Smooth muscle cell (in vitro differentiated cells): ENCODE measurements at regions not wholly inside any gene's neighbourhood (a gene's known extent, or its start where the extent isn't known, plus 50 kb on each side); places are given as distances from the start of the nearest gene placed in this dataset.

Experiments used
- DNase-seq: peaks from one replicate; lab custom pipeline; 2025; ENCODE audit not compliant: unreplicated experiment; lab: John Stamatoyannopoulos, UW
- H2AFZ ChIP-seq: fragments of 200-600 bp; sonication (generic); 2 replicates; pipeline ENCODE4 v1.6.0; 2016; ENCODE audit warnings: antibody characterized with exemption, low read depth, mild to moderate bottlenecking
- H3F3A ChIP-seq: fragments of 200-600 bp; sonication (generic); 2 replicates; pipeline ENCODE4 v1.6.0; 2017; ENCODE audit warnings: antibody characterized with exemption, low read depth
- H3K27ac ChIP-seq: fragments of 200-600 bp; sonication (generic); 2 replicates; pipeline ENCODE4 v1.5.1; 2016; ENCODE audit warnings: low read depth, mild to moderate bottlenecking
- H3K27me3 ChIP-seq: fragments of 200-600 bp; sonication (generic); 2 replicates; pipeline ENCODE4 v1.6.1; 2016; ENCODE audit warnings: low read depth, mild to moderate bottlenecking
- H3K36me3 ChIP-seq: fragments of 200-600 bp; sonication (generic); 2 replicates; pipeline ENCODE4 v1.5.1; 2016; ENCODE audit warnings: low read depth
- H3K4me1 ChIP-seq: fragments of 200-600 bp; sonication (generic); 2 replicates; pipeline ENCODE4 v1.5.1; 2016; ENCODE audit warnings: low read depth
- H3K4me2 ChIP-seq: fragments of 200-600 bp; sonication (generic); 2 replicates; pipeline ENCODE4 v1.6.0; 2016; ENCODE audit warnings: mild to moderate bottlenecking
- H3K4me3 ChIP-seq: fragments of 200-600 bp; sonication (generic); 2 replicates; pipeline ENCODE4 v1.5.1; 2016; ENCODE audit warnings: mild to moderate bottlenecking
- H3K79me2 ChIP-seq: fragments of 200-600 bp; sonication (generic); 2 replicates; pipeline ENCODE4 v1.6.0; 2016; ENCODE audit warnings: low read depth, mild to moderate bottlenecking
- H3K9ac ChIP-seq: fragments of 200-600 bp; sonication (generic); 2 replicates; pipeline ENCODE4 v1.6.0; 2016; ENCODE audit warnings: low read depth
- H3K9me3 ChIP-seq: fragments of 200-600 bp; sonication (generic); replicated peaks from 2 replicates; pipeline ENCODE4 v1.5.1; 2016; ENCODE audit warnings: low read depth
- H4K20me1 ChIP-seq: fragments of 200-600 bp; sonication (generic); 2 replicates; pipeline ENCODE4 v1.6.0; 2016; ENCODE audit warnings: low read depth
- CTCF ChIP-seq: fragments of 200-600 bp; sonication (generic); IDR thresholded peaks from 2 replicates; pipeline ENCODE4 v1.5.1; 2017; ENCODE audit warnings: borderline replicate concordance, mild to moderate bottlenecking, antibody characterized with exemption; ENCODE audit not compliant: insufficient read depth, poor library complexity, severe bottlenecking
- WGBS: methylation state at CpG from one replicate; pipeline ENCODE4 v1.1.7; 2016; ENCODE audit warnings: low lambda C conversion rate; 5-methylcytosine and 5-hydroxymethylcytosine counted together

GRCh38 chr10:35916791-35917190, 274.7 kb upstream of the FZD8 start:
- H3K27ac ChIP-seq: no peak overlapping the region
- H3K4me1 ChIP-seq: no peaks in the 10 kb centered on the region
- no peaks in the 10 kb centered on the region for H3K79me2 ChIP-seq
- no peaks in the 10 kb centered on the region for H4K20me1 ChIP-seq
- WGBS: 94% methylated on average over 4 of the region's 4 CpGs
- H3K36me3 ChIP-seq: no peaks in the 10 kb centered on the region
- H2AFZ ChIP-seq: no peak overlapping the region
- no peaks in the 10 kb centered on the region for H3K27me3 ChIP-seq
- no peaks in the 10 kb centered on the region for H3K9me3 ChIP-seq
- no peaks in the 10 kb centered on the region for H3F3A ChIP-seq
- no peak overlapping the region for H3K4me2 ChIP-seq
- no peak overlapping the region for H3K9ac ChIP-seq
- DNase-seq: no peak
- H3K4me3 ChIP-seq: no peak overlapping the region
- TF ChIP-seq CTCF: no peak

GRCh38 chr10:35913628-35914027, 271.5 kb upstream of the FZD8 start:
- H3K4me3 ChIP-seq: no peak overlapping the region
- peaks cover 9% of the 10 kb centered on the region for H3K4me1 ChIP-seq
- H3K9me3 ChIP-seq: no peaks in the 10 kb centered on the region
- H3K27me3 ChIP-seq: no peaks in the 10 kb centered on the region
- no peaks in the 10 kb centered on the region for H4K20me1 ChIP-seq
- H3K9ac ChIP-seq: no peak overlapping the region
- H3K79me2 ChIP-seq: no peaks in the 10 kb centered on the region
- no peak for TF ChIP-seq CTCF
- H3F3A ChIP-seq: no peaks in the 10 kb centered on the region
- no peak overlapping the region for H2AFZ ChIP-seq
- no peaks in the 10 kb centered on the region for H3K36me3 ChIP-seq
- no peak for DNase-seq
- H3K4me2 ChIP-seq: peak overlapping the region; percentile 73
- H3K27ac ChIP-seq: peak overlapping the region; percentile 71
- 79% methylated on average over 1 of the region's 1 CpG for WGBS

GRCh38 chr10:35912615-35913569, 270.8 kb upstream of the FZD8 start:
- peak overlapping the region; percentile 20 for H3K9ac ChIP-seq

More at GRCh38 chr10:35912615-35913569, 270.8 kb upstream of the FZD8 start:
- H3K27ac ChIP-seq: peak overlapping the region; percentile 71
- H3K4me3 ChIP-seq: no peak overlapping the region
- no peak for TF ChIP-seq CTCF
- H3K27me3 ChIP-seq: no peaks in the 10 kb centered on the region
- no peaks in the 10 kb centered on the region for H3K36me3 ChIP-seq
- no peaks in the 10 kb centered on the region for H4K20me1 ChIP-seq
- H3K9me3 ChIP-seq: no peaks in the 10 kb centered on the region
- whole genome bisulfite sequencing: 32% methylated on average over 6 of the region's 6 CpGs
- DNase-seq: no peak
- no peaks in the 10 kb centered on the region for H3F3A ChIP-seq
- no peak overlapping the region for H2AFZ ChIP-seq
- peak overlapping the region; percentile 73 for H3K4me2 ChIP-seq
- H3K4me1 ChIP-seq: peaks cover 9% of the 10 kb centered on the region
- H3K79me2 ChIP-seq: no peaks in the 10 kb centered on the region
